AG04450 (cell line): ENCODE measurements at regions not wholly inside any gene's neighbourhood (a gene's known extent, or its start where the extent isn't known, plus 50 kb on each side); places are given as distances from the start of the nearest gene placed in this dataset.

Experiments
- CTCF ChIA-PET: fragments of 300-600, 350-600 bp; formaldehyde crosslinking; extraction: SDS; loops from one replicate; lab custom pipeline; 2022; ENCODE audit warnings: antibody characterized with exemption, inconsistent platforms; lab: Charles Lee
- POLR2A ChIA-PET: fragments of 350-600 bp; formaldehyde crosslinking; extraction: SDS; loops from one replicate; lab custom pipeline; 2021; ENCODE audit warnings: antibody characterized with exemption, inconsistent platforms; lab: Yijun Ruan, JAX
- DNase-seq: peaks from one replicate; pipeline ENCODE4 v3.0.0-alpha.2; 2011; ENCODE audit warnings: low read depth, low spot score
- H3K27ac ChIP-seq: one replicate; pipeline ENCODE4 v1.5.1; 2012; ENCODE audit warnings: low read depth, low read length, control low read depth
- H3K27me3 ChIP-seq: one replicate; pipeline ENCODE4 v1.6.0; 2012; ENCODE audit warnings: low read length; ENCODE audit not compliant: control insufficient read depth, insufficient read depth
- H3K4me3 ChIP-seq: 2 replicates; pipeline ENCODE4 v1.5.1; 2011; ENCODE audit warnings: mild to moderate bottlenecking, low read depth, low read length, control low read depth
- H3K9me3 ChIP-seq: 2 replicates; pipeline ENCODE4 v1.5.1; 2012; ENCODE audit warnings: low read length; ENCODE audit not compliant: control insufficient read depth, insufficient read depth
- TF ChIP-seq, protein P1 (sequence below): IDR thresholded peaks from 2 replicates; pipeline ENCODE4 v1.5.1; 2011; ENCODE audit warnings: low read depth, low read length, control low read depth, inconsistent platforms

DNA sequence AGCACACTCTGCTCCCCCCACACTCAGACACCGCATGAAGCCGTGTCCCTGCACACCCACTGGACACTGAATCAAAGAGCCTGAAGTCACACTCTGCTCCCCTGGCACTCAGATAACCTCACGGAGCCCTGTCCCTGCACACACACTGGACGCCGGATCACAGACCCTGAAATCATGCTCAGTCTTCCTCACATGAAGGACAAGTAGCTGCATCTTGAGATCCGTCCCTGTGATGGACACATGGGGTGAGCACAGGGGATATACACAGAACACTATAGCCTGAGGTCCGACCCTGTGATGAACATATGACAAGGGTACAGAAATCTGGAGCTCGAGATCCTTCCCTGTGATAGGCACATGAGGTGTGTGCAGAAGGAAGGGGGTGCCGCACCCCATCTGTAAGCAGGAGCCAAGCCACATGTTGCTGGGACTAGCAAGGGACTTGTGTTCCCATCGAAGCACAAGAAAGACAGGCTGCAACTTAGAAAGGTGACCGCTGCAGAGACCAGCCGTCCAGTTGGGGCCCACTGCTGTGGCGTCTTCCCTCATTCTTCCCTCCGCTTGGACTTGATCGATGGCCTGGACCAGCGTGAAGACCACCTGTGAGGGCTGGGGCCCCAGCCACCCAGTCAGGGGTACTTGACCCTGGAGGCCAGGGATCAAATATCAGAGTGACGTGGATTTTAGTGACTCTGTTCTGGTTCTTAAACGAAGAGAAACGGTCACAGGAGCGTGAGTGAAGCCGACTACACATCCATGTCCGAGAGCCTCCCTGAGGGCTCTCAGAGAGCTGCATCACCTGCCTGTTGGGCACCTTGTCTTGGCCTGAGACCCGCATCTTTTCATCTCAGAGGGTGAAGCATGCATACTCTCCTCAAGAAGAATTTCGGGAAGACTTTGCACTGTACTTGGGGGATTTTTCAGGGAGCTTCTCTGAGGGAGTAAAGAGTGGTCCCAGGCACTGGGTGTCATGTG is 391.7 kb upstream of the SALL3 start:
- no peak overlapping the region for H3K27ac ChIP-seq
- peaks cover 56% of the 10 kb centered on the region for H3K9me3 ChIP-seq
- CTCF ChIA-PET: no interaction called here
- H3K4me3 ChIP-seq: no peak overlapping the region
- TF ChIP-seq, protein P1, sequence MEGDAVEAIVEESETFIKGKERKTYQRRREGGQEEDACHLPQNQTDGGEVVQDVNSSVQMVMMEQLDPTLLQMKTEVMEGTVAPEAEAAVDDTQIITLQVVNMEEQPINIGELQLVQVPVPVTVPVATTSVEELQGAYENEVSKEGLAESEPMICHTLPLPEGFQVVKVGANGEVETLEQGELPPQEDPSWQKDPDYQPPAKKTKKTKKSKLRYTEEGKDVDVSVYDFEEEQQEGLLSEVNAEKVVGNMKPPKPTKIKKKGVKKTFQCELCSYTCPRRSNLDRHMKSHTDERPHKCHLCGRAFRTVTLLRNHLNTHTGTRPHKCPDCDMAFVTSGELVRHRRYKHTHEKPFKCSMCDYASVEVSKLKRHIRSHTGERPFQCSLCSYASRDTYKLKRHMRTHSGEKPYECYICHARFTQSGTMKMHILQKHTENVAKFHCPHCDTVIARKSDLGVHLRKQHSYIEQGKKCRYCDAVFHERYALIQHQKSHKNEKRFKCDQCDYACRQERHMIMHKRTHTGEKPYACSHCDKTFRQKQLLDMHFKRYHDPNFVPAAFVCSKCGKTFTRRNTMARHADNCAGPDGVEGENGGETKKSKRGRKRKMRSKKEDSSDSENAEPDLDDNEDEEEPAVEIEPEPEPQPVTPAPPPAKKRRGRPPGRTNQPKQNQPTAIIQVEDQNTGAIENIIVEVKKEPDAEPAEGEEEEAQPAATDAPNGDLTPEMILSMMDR: no peak
- no peak for DNase-seq
- H3K27me3 ChIP-seq: no peaks in the 10 kb centered on the region
- POLR2A ChIA-PET: no interaction called here

DNA sequence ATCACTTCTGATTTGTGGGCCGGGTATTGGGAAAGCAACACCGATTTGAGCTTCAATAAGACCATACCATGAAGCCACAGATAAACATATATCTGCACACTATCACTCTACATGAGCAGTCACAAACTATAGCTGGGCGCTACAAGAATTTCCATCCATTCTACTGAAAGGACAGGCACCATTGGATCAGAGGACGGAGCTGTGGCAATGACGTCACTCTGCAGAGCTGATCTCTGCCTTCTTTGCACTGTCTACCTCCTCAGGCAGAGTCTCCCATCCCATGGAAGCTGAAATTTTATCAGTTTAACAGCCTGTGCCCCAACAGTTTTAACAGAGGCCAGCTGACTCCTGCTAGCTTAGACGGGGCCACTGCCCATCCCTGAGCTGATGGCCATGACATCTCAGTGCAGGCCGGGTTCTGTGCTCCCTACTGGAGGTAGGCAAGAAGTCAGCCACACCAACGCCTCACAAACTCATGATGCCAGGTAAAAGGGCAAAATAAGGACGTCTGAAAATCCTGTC is 389.6 kb upstream of the SALL3 start:
- peaks cover 43% of the 10 kb centered on the region for H3K9me3 ChIP-seq
- CTCF ChIA-PET: no interaction called here
- H3K4me3 ChIP-seq: no peak overlapping the region
- TF ChIP-seq, protein P1: no peak
- POLR2A ChIA-PET: no interaction called here
- H3K27me3 ChIP-seq: no peaks in the 10 kb centered on the region
- DNase-seq: no peak
- H3K27ac ChIP-seq: no peak overlapping the region

DNA sequence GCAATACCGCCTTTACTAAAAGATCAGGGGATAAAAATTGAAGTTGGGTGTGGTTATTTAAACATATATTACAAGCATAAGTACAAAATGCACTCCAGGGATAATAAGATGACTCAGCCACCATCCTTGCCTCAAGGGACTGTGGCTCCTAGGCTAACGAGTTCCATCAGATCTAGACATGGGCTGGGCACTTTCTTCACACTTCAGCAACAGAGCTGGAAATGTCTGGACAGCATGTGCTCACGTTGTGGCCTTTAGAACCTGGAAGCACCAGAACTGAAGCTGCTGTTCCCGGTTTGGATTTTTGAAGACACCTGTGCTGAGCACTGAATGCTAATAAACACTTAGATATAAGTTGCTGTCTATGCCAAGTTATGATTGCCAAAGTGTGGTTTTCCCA is 384.2 kb upstream of the SALL3 start:
- TF ChIP-seq, protein P1: no peak
- DNase-seq: no peak
- no peak overlapping the region for H3K4me3 ChIP-seq
- H3K9me3 ChIP-seq: peaks cover 38% of the 10 kb centered on the region
- H3K27me3 ChIP-seq: no peaks in the 10 kb centered on the region
- CTCF ChIA-PET: no interaction called here
- H3K27ac ChIP-seq: no peak overlapping the region
- POLR2A ChIA-PET: no interaction called here

DNA sequence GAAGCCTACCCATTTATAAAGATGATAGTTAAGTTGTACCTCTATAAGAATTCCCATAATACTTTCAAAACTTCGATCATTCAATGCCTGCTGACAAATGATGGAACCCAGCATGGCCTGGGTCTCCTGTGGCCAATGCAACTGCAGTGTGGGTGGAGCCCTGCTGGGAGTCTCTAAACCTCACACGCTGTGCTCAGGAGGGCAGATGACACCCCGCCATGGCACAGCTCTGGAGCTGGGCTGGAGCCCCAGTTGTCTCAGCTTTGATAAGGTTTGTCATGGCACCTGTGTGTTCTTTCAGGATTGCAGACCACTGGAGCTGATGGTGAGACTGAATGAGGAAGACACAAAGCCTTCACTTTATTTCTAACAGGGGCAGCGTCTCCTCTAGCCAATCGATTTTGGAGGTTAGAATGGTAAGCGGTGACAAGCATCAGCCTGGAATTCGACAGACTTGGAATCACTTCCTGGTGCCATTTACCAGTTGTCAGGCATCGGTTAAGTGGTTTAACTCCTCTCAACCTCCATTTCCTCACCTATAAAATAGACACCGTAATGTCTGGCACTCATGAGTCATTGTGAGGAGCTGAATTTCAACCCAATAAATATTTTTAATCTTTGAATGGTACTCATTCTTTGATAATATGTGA is 383.6 kb upstream of the SALL3 start:
- H3K4me3 ChIP-seq: no peak overlapping the region
- TF ChIP-seq, protein P1: no peak
- no peak overlapping the region for H3K27ac ChIP-seq
- no peak for DNase-seq
- ChIA-PET POLR2A (no interaction called here), CTCF (no interaction called here)
- H3K27me3 ChIP-seq: no peaks in the 10 kb centered on the region
- H3K9me3 ChIP-seq: peaks cover 41% of the 10 kb centered on the region
